ENCODE measurements at regions not wholly inside any gene's neighbourhood (a gene's known extent, or its start where the extent isn't known, plus 50 kb on each side); places are given as distances from the start of the nearest gene placed in this dataset.

DNA sequence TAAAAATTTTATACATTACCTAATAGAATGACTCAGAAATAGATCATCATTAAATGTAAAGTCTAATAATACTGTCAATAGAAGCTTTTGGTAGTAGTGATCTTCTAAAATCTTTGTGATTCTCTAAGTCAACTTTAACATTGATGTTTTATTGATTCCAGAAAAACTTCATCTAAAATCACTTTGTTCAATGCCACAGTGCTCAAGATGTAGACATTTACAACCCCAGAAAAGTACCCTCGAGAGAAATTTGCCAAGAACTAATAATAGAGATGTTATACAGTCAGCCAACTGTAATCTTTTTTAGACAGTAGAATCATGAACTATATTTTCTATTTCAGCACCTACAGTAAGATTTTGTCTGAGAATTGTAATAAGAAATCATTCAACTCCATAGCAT lies 369.2 kb upstream of the AKR1E2 start:
- TF ChIP-seq GATA2 (IDR thresholded peaks at IDR 0.05; ENCODE audit: low read depth, low read length) = no peak
- no peak for TF ChIP-seq GATA3 (IDR thresholded peaks at IDR 0.05; ENCODE audit: low read depth, low read length)

Measured in SH-SY5Y (cell line).